ENCODE measurements at regions not wholly inside any gene's neighbourhood (a gene's known extent, or its start where the extent isn't known, plus 50 kb on each side); places are given as distances from the start of the nearest gene placed in this dataset.
"Not testable (repeated sequence)": the region's sequence is repeated elsewhere in the genome, so short reads cannot be mapped to it uniquely, and the experiment has no call there.

GRCh38 chr5:104400941-104401340 lies 838.4 kb upstream of the NUDT12 start:
- peak; percentile 2 for DNase-seq

- DNase-seq = no peak
Observed at GRCh38 chr5:104385906-104386305, 823.3 kb upstream of the NUDT12 start.

GRCh38 chr5:104375345-104375744 lies 812.8 kb upstream of the NUDT12 start:
- no peak for DNase-seq

GRCh38 chr5:104372796-104373195 lies 810.2 kb upstream of the NUDT12 start:
- no peak for DNase-seq

GRCh38 chr5:104372376-104372775 lies 809.8 kb upstream of the NUDT12 start:
- DNase-seq = no peak

- no peak for DNase-seq
Observed at GRCh38 chr5:104370523-104370922, 807.9 kb upstream of the NUDT12 start.

- no peak for DNase-seq
Observed at GRCh38 chr5:104367978-104368377, 805.4 kb upstream of the NUDT12 start.

- DNase-seq = no peak
Observed at GRCh38 chr5:104363567-104363966, 801.0 kb upstream of the NUDT12 start.

GRCh38 chr5:104361932-104362331 lies 799.3 kb upstream of the NUDT12 start:
- DNase-seq = no peak

GRCh38 chr5:104355350-104355749 lies 792.8 kb upstream of the NUDT12 start:
- DNase-seq = no peak

GRCh38 chr5:104353371-104353770 lies 790.8 kb upstream of the NUDT12 start:
- no peak for DNase-seq

GRCh38 chr5:104352954-104353353 lies 790.4 kb upstream of the NUDT12 start:
- DNase-seq = no peak

- no peak for DNase-seq
Observed at GRCh38 chr5:104347119-104347708, 784.6 kb upstream of the NUDT12 start.

GRCh38 chr5:104345222-104346016 lies 782.8 kb upstream of the NUDT12 start:
- no peak for DNase-seq

GRCh38 chr5:104344809-104345208 lies 782.2 kb upstream of the NUDT12 start:
- DNase-seq = no peak

GRCh38 chr5:104327801-104328200 lies 765.2 kb upstream of the NUDT12 start:
- no peak for DNase-seq

GRCh38 chr5:104326966-104327365 lies 764.4 kb upstream of the NUDT12 start:
- DNase-seq = no peak

GRCh38 chr5:104325356-104325755 lies 762.8 kb upstream of the NUDT12 start:
- DNase-seq = no peak

GRCh38 chr5:104316676-104317075 lies 754.1 kb upstream of the NUDT12 start:
- DNase-seq = not testable (repeated sequence)

- no peak for DNase-seq
Observed at GRCh38 chr5:104312481-104312880, 749.9 kb upstream of the NUDT12 start.

- DNase-seq = no peak
Observed at GRCh38 chr5:104305602-104306001, 743.0 kb upstream of the NUDT12 start.

GRCh38 chr5:104299998-104300706 lies 737.6 kb upstream of the NUDT12 start:
- DNase-seq = no peak

- DNase-seq = no peak
Observed at GRCh38 chr5:104298518-104298917, 735.9 kb upstream of the NUDT12 start.

GRCh38 chr5:104297076-104297475 lies 734.5 kb upstream of the NUDT12 start:
- no peak for DNase-seq

Measured in right kidney (tissue), 1 donor.